Gastrocnemius medialis (tissue), 4 donors: ENCODE measurements at regions not wholly inside any gene's neighbourhood (a gene's known extent, or its start where the extent isn't known, plus 50 kb on each side); places are given as distances from the start of the nearest gene placed in this dataset.

Experiments
- POLR2A ChIP-seq, 2 donors: fragments of 450-650 bp; IDR thresholded peaks; one replicate each; pipeline ENCODE4 v1.6.1; 2017; ENCODE audit warnings: antibody characterized with exemption in 2 of 2, mild to moderate bottlenecking in 2 of 2, moderate library complexity in 2 of 2
- TF ChIP-seq, protein P1 (sequence below), 5 experiments: fragments of 450-650 bp in 3 of 5; fragments of 200-600 bp in 2 of 5; sonication (generic) in 2 of 5; IDR thresholded peaks in 4 of 5; conservative IDR thresholded peaks in 1 of 5; 1 replicate in 4 of 5; 2 replicates in 1 of 5; pipeline ENCODE4 v1.5.1; 2016 to 2019; ENCODE audit warnings: antibody characterized with exemption in 5 of 5, mild to moderate bottlenecking in 3 of 5, moderate library complexity in 3 of 5

DNA sequence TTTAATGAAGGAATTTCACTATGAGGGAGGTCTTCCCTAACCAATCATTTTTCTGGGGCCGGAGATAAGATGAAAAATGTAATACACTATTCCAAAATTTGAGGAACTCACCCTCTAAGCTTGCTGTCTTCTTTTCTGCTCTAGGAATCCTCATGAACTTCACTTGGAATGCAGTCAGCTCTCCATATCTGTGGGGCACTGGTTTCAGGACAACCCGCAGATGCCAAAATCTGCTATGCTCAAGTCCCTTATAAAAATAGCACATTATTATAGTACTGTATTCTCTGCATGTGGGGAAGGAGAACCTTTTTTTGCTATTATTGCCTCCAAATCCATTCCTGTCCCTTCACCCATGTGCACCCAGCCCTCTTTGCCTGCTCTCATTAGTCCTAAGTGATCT, 146.0 kb downstream of the ABCA8 start:
- no peak for TF ChIP-seq POLR2A (IDR thresholded peaks at IDR 0.05)
- TF ChIP-seq, protein P1, sequence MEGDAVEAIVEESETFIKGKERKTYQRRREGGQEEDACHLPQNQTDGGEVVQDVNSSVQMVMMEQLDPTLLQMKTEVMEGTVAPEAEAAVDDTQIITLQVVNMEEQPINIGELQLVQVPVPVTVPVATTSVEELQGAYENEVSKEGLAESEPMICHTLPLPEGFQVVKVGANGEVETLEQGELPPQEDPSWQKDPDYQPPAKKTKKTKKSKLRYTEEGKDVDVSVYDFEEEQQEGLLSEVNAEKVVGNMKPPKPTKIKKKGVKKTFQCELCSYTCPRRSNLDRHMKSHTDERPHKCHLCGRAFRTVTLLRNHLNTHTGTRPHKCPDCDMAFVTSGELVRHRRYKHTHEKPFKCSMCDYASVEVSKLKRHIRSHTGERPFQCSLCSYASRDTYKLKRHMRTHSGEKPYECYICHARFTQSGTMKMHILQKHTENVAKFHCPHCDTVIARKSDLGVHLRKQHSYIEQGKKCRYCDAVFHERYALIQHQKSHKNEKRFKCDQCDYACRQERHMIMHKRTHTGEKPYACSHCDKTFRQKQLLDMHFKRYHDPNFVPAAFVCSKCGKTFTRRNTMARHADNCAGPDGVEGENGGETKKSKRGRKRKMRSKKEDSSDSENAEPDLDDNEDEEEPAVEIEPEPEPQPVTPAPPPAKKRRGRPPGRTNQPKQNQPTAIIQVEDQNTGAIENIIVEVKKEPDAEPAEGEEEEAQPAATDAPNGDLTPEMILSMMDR (IDR thresholded peaks at IDR 0.05 in 4 of 5, conservative IDR thresholded peaks at IDR 0.05 in 1 of 5) = no peak
